HG02852 (cell line): ENCODE measurements at regions not wholly inside any gene's neighbourhood (a gene's known extent, or its start where the extent isn't known, plus 50 kb on each side); places are given as distances from the start of the nearest gene placed in this dataset.
A peak's percentile ranks its signal among the peaks of the same experiment; 100 is the strongest.

Experiments
- ATAC-seq: cut with Tn5 transposase; IDR thresholded peaks from one replicate; pipeline ENCODE4 v1.9.1; 2021; ENCODE audit warnings: mild to moderate bottlenecking, moderate library complexity; ENCODE audit not compliant: unreplicated experiment

- no peak for ATAC-seq
Measured at GRCh38 chr15:85305050-85305449, 75.4 kb upstream of the AKAP13 start.

GRCh38 chr15:85306946-85307686, 73.3 kb upstream of the AKAP13 start:
- ATAC-seq = no peak

GRCh38 chr15:85307687-85308045, 72.7 kb upstream of the AKAP13 start:
- ATAC-seq = no peak

GRCh38 chr15:85311647-85312046, 68.8 kb upstream of the AKAP13 start:
- no peak for ATAC-seq

GRCh38 chr15:85312486-85312885, 67.9 kb upstream of the AKAP13 start:
- peak; percentile 92 for ATAC-seq

GRCh38 chr15:85312929-85313331, 67.5 kb upstream of the AKAP13 start:
- peak; percentile 4 for ATAC-seq

- ATAC-seq = no peak
Measured at GRCh38 chr15:85313339-85313738, 67.1 kb upstream of the AKAP13 start.

GRCh38 chr15:85314146-85314545, 66.3 kb upstream of the AKAP13 start:
- no peak for ATAC-seq

- ATAC-seq = no peak
Measured at GRCh38 chr15:85314633-85315032, 65.8 kb upstream of the AKAP13 start.

- ATAC-seq = no peak
Measured at GRCh38 chr15:85316244-85316934, 64.0 kb upstream of the AKAP13 start.

- ATAC-seq = peak; percentile 80
Measured at GRCh38 chr15:85318048-85318731, 62.2 kb upstream of the AKAP13 start.

GRCh38 chr15:85318732-85319076, 61.7 kb upstream of the AKAP13 start:
- ATAC-seq = peak; percentile 36

- no peak for ATAC-seq
Measured at GRCh38 chr15:85324202-85324601, 56.2 kb upstream of the AKAP13 start.

GRCh38 chr15:85325834-85326233, 54.6 kb upstream of the AKAP13 start:
- no peak for ATAC-seq

- ATAC-seq = no peak
Measured at GRCh38 chr15:85326291-85326690, 54.1 kb upstream of the AKAP13 start.

- no peak for ATAC-seq
Measured at GRCh38 chr15:85327820-85328219, 52.6 kb upstream of the AKAP13 start.

- ATAC-seq = peak; percentile 53
Measured at GRCh38 chr15:85329561-85330422, 50.6 kb upstream of the AKAP13 start.
